ENCODE measurements at regions not wholly inside any gene's neighbourhood (a gene's known extent, or its start where the extent isn't known, plus 50 kb on each side); places are given as distances from the start of the nearest gene placed in this dataset.

- Histone ChIP-seq H3K4me3 (ENCODE audit: low read depth, low read length) (no peak overlapping the region), H3K27me3 (no peaks in the 10 kb centered on the region; the same call in 1 of the 2 replicates), H3K4me1 (no peaks in the 10 kb centered on the region), H3K9me3 (no peaks in the 10 kb centered on the region), H3K36me3 (no peaks in the 10 kb centered on the region)
- DNase-seq, result no peak
- TF ChIP-seq CTCF (IDR thresholded peaks at IDR 0.05; ENCODE audit: low read depth, low read length), result no peak
These were observed 288.1 kb downstream of the GADD45G start for GRCh38 chr9:89892920-89893319.

- H3K9me3 ChIP-seq, result no peaks in the 10 kb centered on the region
- H3K27me3 ChIP-seq, result no peaks in the 10 kb centered on the region; the same call in 1 of the 2 replicates
- no peak for DNase-seq
- H3K4me3 ChIP-seq (ENCODE audit: low read depth, low read length), result no peak overlapping the region
- H3K4me1 ChIP-seq, result no peaks in the 10 kb centered on the region
- H3K36me3 ChIP-seq, result no peaks in the 10 kb centered on the region
- TF ChIP-seq CTCF (IDR thresholded peaks at IDR 0.05; ENCODE audit: low read depth, low read length), result no peak
These were observed 289.1 kb downstream of the GADD45G start for GRCh38 chr9:89893886-89894285.

GRCh38 chr9:89896806-89897340 lies 292.1 kb downstream of the GADD45G start:
- no peaks in the 10 kb centered on the region; the same call in 1 of the 2 replicates for H3K27me3 ChIP-seq
- H3K4me3 ChIP-seq (ENCODE audit: low read depth, low read length), result no peak overlapping the region
- H3K4me1 ChIP-seq, result no peaks in the 10 kb centered on the region
- no peak for DNase-seq
- no peak for TF ChIP-seq CTCF (IDR thresholded peaks at IDR 0.05; ENCODE audit: low read depth, low read length)
- no peaks in the 10 kb centered on the region for H3K36me3 ChIP-seq
- H3K9me3 ChIP-seq, result no peaks in the 10 kb centered on the region

GRCh38 chr9:89899573-89899972 lies 294.8 kb downstream of the GADD45G start:
- H3K27me3 ChIP-seq, result no peaks in the 10 kb centered on the region; the same call in 1 of the 2 replicates
- no peak for DNase-seq
- H3K36me3 ChIP-seq, result no peaks in the 10 kb centered on the region
- H3K9me3 ChIP-seq, result no peaks in the 10 kb centered on the region
- H3K4me1 ChIP-seq, result no peaks in the 10 kb centered on the region
- TF ChIP-seq CTCF (IDR thresholded peaks at IDR 0.05; ENCODE audit: low read depth, low read length), result no peak
- no peak overlapping the region for H3K4me3 ChIP-seq (ENCODE audit: low read depth, low read length)

- DNase-seq, result no peak
- Histone ChIP-seq H3K4me3 (ENCODE audit: low read depth, low read length) (no peak overlapping the region), H3K36me3 (no peaks in the 10 kb centered on the region), H3K27me3 (no peaks in the 10 kb centered on the region), H3K4me1 (no peaks in the 10 kb centered on the region), H3K9me3 (no peaks in the 10 kb centered on the region)
- no peak for TF ChIP-seq CTCF (IDR thresholded peaks at IDR 0.05; ENCODE audit: low read depth, low read length)
These were observed 297.1 kb downstream of the GADD45G start for GRCh38 chr9:89901920-89902319.

GRCh38 chr9:89902450-89903140 lies 297.8 kb downstream of the GADD45G start:
- Histone ChIP-seq H3K4me3 (ENCODE audit: low read depth, low read length) (no peak overlapping the region), H3K4me1 (no peaks in the 10 kb centered on the region), H3K36me3 (no peaks in the 10 kb centered on the region), H3K9me3 (no peaks in the 10 kb centered on the region), H3K27me3 (no peaks in the 10 kb centered on the region)
- no peak for TF ChIP-seq CTCF (IDR thresholded peaks at IDR 0.05; ENCODE audit: low read depth, low read length)
- no peak for DNase-seq
